ENCODE measurements at regions not wholly inside any gene's neighbourhood (a gene's known extent, or its start where the extent isn't known, plus 50 kb on each side); places are given as distances from the start of the nearest gene placed in this dataset.

DNA sequence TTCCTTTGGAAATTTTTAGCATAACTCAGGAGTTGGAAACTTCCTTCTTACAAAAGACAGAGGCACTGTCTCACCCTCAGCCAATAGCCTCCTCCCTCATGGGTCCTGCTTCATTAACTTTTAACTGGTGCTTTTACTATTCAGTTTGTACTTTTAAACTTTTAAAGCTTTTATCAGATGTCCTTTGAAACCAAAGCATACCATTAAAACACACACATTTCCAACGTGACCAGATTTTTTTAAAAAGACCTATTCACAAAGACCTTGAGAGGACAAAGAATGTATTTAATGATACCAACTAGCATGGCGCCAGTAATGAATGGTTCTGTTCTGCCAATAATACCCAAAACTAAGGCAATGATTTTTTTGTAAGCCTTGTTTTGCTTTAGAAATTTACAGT is 173.6 kb upstream of the EEA1 start:
- TF ChIP-seq POLR2AphosphoS5 (IDR thresholded peaks at IDR 0.05) (peak; percentile 41), POLR2A (IDR thresholded peaks at IDR 0.05) (no peak)
- TF ChIP-seq, protein P1, sequence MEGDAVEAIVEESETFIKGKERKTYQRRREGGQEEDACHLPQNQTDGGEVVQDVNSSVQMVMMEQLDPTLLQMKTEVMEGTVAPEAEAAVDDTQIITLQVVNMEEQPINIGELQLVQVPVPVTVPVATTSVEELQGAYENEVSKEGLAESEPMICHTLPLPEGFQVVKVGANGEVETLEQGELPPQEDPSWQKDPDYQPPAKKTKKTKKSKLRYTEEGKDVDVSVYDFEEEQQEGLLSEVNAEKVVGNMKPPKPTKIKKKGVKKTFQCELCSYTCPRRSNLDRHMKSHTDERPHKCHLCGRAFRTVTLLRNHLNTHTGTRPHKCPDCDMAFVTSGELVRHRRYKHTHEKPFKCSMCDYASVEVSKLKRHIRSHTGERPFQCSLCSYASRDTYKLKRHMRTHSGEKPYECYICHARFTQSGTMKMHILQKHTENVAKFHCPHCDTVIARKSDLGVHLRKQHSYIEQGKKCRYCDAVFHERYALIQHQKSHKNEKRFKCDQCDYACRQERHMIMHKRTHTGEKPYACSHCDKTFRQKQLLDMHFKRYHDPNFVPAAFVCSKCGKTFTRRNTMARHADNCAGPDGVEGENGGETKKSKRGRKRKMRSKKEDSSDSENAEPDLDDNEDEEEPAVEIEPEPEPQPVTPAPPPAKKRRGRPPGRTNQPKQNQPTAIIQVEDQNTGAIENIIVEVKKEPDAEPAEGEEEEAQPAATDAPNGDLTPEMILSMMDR (IDR thresholded peaks at IDR 0.05): peak in 1 of 4 experiments; percentile 28
- H3K9me3 ChIP-seq: no peaks in the 10 kb centered on the region
- no peaks in the 10 kb centered on the region for H3K4me1 ChIP-seq (replicated peaks)
- no peaks in the 10 kb centered on the region for H3K27me3 ChIP-seq (replicated peaks; ENCODE audit: insufficient read depth)
- WGBS: 36% methylated on average over 2 of the region's 2 CpGs
- no peak overlapping the region for H3K4me3 ChIP-seq
- H3K36me3 ChIP-seq: no peaks in the 10 kb centered on the region
- H3K27ac ChIP-seq: peak overlapping the region; percentile 67 to 80
- DNase-seq (ENCODE audit: low spot score): peak; percentile 32
- intact Hi-C loops (cut with DNase I): no loop called here

DNA sequence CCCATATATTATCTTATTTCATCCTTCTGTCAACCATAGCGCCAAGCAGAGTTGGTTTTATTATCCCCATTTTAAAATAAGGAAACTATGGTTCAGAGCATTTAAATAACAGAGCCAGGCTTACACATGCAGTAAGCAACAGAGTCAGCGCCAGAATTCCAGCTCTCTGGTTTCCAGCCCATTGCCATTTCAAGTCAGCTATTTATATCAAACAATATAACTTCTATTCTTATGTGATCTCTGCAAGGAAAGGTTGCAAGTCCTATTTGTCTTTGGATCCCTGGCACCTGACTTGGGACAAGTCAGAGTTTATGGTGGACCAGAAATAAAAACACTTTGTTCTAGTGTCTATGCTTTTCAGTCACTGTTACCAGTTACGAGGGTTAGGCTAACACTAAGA is 174.1 kb upstream of the EEA1 start:
- H3K9me3 ChIP-seq: no peaks in the 10 kb centered on the region
- no peaks in the 10 kb centered on the region for H3K36me3 ChIP-seq
- whole genome bisulfite sequencing: 40% methylated on average over 3 of the region's 3 CpGs
- no peaks in the 10 kb centered on the region for H3K27me3 ChIP-seq (replicated peaks; ENCODE audit: insufficient read depth)
- TF ChIP-seq POLR2AphosphoS5 (IDR thresholded peaks at IDR 0.05) (peak; percentile 65), POLR2A (IDR thresholded peaks at IDR 0.05) (no peak)
- TF ChIP-seq, protein P1 (IDR thresholded peaks at IDR 0.05): no peak
- peak overlapping the region; percentile 67 to 80 for H3K27ac ChIP-seq
- intact Hi-C loops (cut with DNase I): no loop called here
- H3K4me1 ChIP-seq (replicated peaks): no peaks in the 10 kb centered on the region
- H3K4me3 ChIP-seq: no peak overlapping the region
- peak; percentile 64 for DNase-seq (ENCODE audit: low spot score)

- DNase-seq (ENCODE audit: low spot score): no peak
- H3K4me1 ChIP-seq (replicated peaks): no peaks in the 10 kb centered on the region
- H3K4me3 ChIP-seq: no peak overlapping the region
- H3K9me3 ChIP-seq: no peaks in the 10 kb centered on the region
- intact Hi-C loops (cut with DNase I): no loop called here
- no peaks in the 10 kb centered on the region for H3K36me3 ChIP-seq
- WGBS: 94% methylated on average over 1 of the region's 1 CpG
- TF ChIP-seq, protein P1 (IDR thresholded peaks at IDR 0.05): no peak
- no peak for TF ChIP-seq POLR2AphosphoS5 (IDR thresholded peaks at IDR 0.05)
- TF ChIP-seq POLR2A (IDR thresholded peaks at IDR 0.05): no peak
- H3K27ac ChIP-seq: peak overlapping the region in 1 of 2 donors; percentile 80
- H3K27me3 ChIP-seq (replicated peaks; ENCODE audit: insufficient read depth): no peaks in the 10 kb centered on the region
Observed at GRCh38 chr12:93104535-93104934, 175.4 kb upstream of the EEA1 start.

DNA sequence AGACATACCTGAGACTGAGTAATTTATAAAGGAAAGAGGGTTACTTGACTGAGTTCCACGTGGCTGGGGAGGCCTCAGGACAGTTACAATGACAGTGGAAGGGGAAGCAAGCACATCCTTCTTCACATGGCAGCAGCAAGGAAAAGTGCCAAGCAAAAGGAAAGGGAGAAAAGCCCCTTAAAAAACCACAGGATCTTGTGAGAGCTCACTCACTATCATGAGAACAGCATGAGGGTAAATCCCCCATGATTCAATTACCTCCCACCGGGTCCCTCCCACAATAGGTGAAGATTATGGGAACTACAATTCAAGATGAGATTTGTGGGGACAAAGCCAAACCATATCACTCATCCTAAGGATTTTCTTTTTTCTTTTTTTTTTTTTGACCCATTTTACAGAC is 177.8 kb upstream of the EEA1 start:
- TF ChIP-seq, protein P1 (IDR thresholded peaks at IDR 0.05): no peak
- TF ChIP-seq POLR2AphosphoS5 (IDR thresholded peaks at IDR 0.05) (no peak), POLR2A (IDR thresholded peaks at IDR 0.05) (no peak)
- intact Hi-C loops (cut with DNase I): no loop called here
- no peaks in the 10 kb centered on the region for H3K4me1 ChIP-seq (replicated peaks)

DNA sequence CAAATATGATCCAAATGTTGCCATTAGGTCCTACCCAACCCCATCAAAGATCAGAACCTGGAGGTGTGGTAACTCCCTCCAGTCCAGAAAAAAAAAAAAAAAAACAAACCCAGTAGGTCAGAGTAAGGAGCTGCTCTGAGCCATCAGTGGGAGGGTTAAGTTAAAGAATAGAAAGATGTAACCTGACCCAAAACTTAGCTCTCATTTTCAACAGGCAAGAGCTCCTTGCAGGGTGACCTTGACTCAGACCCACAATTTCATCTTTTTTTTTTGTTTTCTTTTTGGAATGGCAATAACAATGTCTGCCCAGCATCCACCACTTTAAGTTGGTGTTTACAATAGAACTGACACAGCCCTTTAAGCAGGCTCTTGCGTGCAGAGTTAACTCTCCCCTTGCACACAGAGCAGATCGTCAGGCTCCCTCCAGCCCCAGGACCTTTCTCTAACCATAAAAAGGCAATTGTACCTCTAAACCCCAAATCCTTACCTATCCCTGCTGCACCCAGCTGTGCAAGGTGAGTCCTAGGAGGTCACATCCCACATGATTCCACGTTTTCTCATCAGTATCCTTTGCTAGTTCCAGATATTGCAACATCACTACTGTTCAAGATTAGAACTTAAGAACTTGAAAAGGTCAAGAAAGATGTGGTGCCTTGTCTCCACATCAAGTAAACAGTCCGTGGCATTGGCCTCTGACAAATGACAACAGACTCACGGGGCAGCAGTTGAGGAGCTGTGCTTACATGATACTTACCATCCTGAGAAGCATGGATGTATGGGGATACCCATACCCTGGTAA is 178.6 kb upstream of the EEA1 start:
- 79% methylated on average over 5 of the region's 5 CpGs for WGBS
- TF ChIP-seq POLR2AphosphoS5 (IDR thresholded peaks at IDR 0.05) (no peak), POLR2A (IDR thresholded peaks at IDR 0.05) (no peak)
- TF ChIP-seq, protein P1 (IDR thresholded peaks at IDR 0.05): no peak
- Histone ChIP-seq H3K36me3 (no peaks in the 10 kb centered on the region), H3K4me1 (replicated peaks) (no peaks in the 10 kb centered on the region), H3K27ac (no peak overlapping the region), H3K4me3 (no peak overlapping the region), H3K9me3 (no peaks in the 10 kb centered on the region), H3K27me3 (replicated peaks; ENCODE audit: insufficient read depth) (no peaks in the 10 kb centered on the region)
- no peak for DNase-seq (ENCODE audit: low spot score)
- intact Hi-C loops (cut with DNase I): no loop called here

More for the DNA sequence above, 177.8 kb upstream of the EEA1 start:
- Histone ChIP-seq H3K36me3 (no peaks in the 10 kb centered on the region), H3K27ac (no peak overlapping the region), H3K27me3 (replicated peaks; ENCODE audit: insufficient read depth) (no peaks in the 10 kb centered on the region), H3K4me3 (no peak overlapping the region), H3K9me3 (no peaks in the 10 kb centered on the region)
- WGBS: 52% methylated on average over 2 of the region's 2 CpGs
- DNase-seq (ENCODE audit: low spot score): no peak
